ENCODE measurements at regions not wholly inside any gene's neighbourhood (a gene's known extent, or its start where the extent isn't known, plus 50 kb on each side); places are given as distances from the start of the nearest gene placed in this dataset.

GRCh38 chr9:101968392-101968791 is 229.9 kb upstream of the GRIN3A start:
- TF ChIP-seq, protein P1, sequence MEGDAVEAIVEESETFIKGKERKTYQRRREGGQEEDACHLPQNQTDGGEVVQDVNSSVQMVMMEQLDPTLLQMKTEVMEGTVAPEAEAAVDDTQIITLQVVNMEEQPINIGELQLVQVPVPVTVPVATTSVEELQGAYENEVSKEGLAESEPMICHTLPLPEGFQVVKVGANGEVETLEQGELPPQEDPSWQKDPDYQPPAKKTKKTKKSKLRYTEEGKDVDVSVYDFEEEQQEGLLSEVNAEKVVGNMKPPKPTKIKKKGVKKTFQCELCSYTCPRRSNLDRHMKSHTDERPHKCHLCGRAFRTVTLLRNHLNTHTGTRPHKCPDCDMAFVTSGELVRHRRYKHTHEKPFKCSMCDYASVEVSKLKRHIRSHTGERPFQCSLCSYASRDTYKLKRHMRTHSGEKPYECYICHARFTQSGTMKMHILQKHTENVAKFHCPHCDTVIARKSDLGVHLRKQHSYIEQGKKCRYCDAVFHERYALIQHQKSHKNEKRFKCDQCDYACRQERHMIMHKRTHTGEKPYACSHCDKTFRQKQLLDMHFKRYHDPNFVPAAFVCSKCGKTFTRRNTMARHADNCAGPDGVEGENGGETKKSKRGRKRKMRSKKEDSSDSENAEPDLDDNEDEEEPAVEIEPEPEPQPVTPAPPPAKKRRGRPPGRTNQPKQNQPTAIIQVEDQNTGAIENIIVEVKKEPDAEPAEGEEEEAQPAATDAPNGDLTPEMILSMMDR (IDR thresholded peaks at IDR 0.05; ENCODE audit: low read depth, low read length, poor library complexity, severe bottlenecking): no peak
- TF ChIP-seq EZH2phosphoT487 (IDR thresholded peaks at IDR 0.05; ENCODE audit: borderline replicate concordance, low read length): no peak

Data from DOHH2 (cell line).